HAP-1 (cell line): ENCODE measurements at regions not wholly inside any gene's neighbourhood (a gene's known extent, or its start where the extent isn't known, plus 50 kb on each side); places are given as distances from the start of the nearest gene placed in this dataset.
A peak's percentile ranks its signal among the peaks of the same experiment; 100 is the strongest.

ENCODE experiments used
- DNase-seq, 2 experiments: peaks; one replicate each; pipeline ENCODE4 v3.0.0-alpha.2; 2016 to 2020; ENCODE audit warnings: low spot score in 2 of 2
- H3K27me3 ChIP-seq: fragments of 250-450 bp; sonication (Bioruptor Pico); 2 replicates; pipeline ENCODE4 v1.5.1; 2020; ENCODE audit warnings: low read depth, mild to moderate bottlenecking, moderate library complexity
- H3K36me3 ChIP-seq: fragments of 250-450 bp; sonication (Bioruptor Pico); replicated peaks from 2 replicates; pipeline ENCODE4 v1.5.1; 2020; ENCODE audit warnings: mild to moderate bottlenecking
- H3K4me1 ChIP-seq: fragments of 250-450 bp; sonication (Bioruptor Pico); 2 replicates; pipeline ENCODE4 v1.5.1; 2020; ENCODE audit warnings: mild to moderate bottlenecking
- H3K4me3 ChIP-seq: fragments of 250-450 bp; sonication (Bioruptor Pico); 2 replicates; pipeline ENCODE4 v1.5.1; 2020; ENCODE audit warnings: mild to moderate bottlenecking, moderate library complexity
- H3K9me3 ChIP-seq: fragments of 250-450 bp; sonication (Bioruptor Pico); 2 replicates; pipeline ENCODE4 v1.5.1; 2020; ENCODE audit warnings: mild to moderate bottlenecking, moderate library complexity
- in situ Hi-C: fragments of 300-500 bp; cut with MboI; formaldehyde crosslinking; loops from 3 replicates; pipeline ENCODE4 v1.14.3; 2020; ENCODE audit warnings: low sequenced_read_pairs, inconsistent platforms, mixed read lengths

DNA sequence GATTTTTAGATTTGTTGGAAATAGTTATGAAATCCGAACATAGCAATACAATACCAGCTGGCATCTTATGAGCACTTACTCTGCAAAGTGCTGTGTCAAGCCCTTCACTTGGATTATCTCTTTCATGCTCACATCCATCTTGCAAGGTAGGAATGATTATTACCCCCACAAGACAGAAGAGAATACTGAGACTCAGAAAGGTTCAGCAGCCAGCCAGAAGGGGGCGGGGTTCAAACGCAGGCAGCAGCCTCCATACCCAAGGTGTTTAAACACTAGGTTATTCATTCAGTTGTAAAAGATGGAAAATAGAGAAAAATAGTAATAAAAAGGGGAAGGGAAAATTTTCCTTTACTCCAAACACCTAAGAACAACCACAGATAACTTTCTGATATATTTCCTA lies 158.5 kb downstream of the CCDC34 start:
- peak in 1 of 2 experiments; percentile 61 for DNase-seq
- H3K36me3 ChIP-seq, result no peaks in the 10 kb centered on the region

GRCh38 chr11:27203077-27203647 lies 159.9 kb downstream of the CCDC34 start:
- Histone ChIP-seq H3K27me3 (no peaks in the 10 kb centered on the region), H3K4me3 (no peak overlapping the region), H3K4me1 (peaks cover 52% of the 10 kb centered on the region), H3K36me3 (no peaks in the 10 kb centered on the region), H3K9me3 (no peaks in the 10 kb centered on the region)
- in situ Hi-C loops, result no loop called here
- no peak for DNase-seq

More for the DNA sequence above, 158.5 kb downstream of the CCDC34 start:
- Histone ChIP-seq H3K9me3 (no peaks in the 10 kb centered on the region), H3K27me3 (no peaks in the 10 kb centered on the region), H3K4me3 (no peak overlapping the region), H3K4me1 (peaks cover 52% of the 10 kb centered on the region)
- in situ Hi-C loops, result no loop called here

DNA sequence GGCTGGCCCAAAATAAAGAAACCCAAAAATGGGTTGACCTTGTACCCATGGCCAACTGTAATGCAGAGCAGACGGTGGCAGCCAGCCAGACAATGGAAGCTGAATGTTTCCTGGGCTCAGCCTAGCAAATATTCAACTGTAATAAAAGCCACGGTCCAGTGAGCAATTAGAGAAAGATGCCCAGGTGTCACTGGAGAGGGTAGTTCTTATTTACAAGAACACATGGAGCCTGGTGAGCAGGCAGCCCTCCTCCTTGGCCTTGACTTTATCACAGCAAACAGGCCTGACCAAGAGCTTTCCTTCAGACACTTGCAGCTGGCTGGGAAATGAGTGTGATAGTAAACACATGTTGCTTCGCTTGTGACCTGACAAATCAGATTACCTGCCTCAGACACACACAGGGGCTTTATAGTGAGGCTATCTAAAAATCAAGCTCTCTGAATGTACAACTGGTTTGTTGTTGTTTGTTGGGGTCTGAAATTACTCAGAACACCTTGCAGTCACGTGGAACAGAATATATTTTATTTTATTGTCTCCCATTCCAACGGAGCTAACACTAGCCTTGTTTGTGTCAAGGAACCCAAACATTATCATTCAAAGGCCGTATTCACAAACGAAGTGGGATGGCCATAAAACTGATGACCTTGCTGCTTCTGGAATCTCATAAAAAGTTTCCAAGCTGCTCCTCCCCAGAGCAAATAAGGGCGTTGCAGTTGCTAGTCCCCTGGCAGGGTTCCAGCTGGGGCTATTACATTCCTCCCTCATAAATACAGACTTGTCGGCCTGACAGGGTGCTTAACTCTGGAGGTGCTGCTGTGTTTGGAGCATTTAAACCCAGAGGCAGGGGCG lies 161.1 kb downstream of the BBOX1 start:
- peak; percentile 98 for DNase-seq
- in situ Hi-C loops, result no loop called here

DNA sequence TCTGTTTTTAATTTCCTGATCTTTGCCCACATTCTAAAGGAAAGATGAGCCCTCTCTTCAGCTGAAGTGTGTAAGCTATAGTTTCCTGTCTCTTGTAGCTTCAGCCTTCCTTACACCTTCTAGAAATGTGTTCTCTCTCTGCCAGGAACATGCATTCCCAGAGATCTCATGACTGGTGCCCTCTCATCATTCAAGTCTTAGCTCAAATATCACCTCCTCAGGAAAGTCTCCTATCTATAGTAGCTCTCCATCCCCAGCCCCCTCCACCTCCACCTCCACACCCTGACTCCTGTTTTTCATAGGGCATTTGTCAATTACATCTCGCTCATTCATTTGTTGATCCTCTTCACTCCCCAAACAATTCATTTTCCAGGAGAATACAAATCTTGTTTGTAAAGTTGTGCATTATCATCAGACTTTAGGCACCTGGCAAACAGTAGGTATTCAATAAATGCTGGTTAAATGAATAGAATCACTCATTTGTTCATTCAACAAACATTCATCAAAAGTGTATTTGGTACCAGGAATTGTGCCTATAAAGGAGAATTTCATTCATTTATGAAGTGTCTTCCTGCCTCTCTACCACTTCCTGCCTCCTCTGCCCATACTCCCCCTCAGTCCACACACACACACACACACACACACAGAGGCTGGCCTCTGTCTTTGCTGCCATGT lies 160.3 kb downstream of the BBOX1 start:
- in situ Hi-C loops, result no loop called here
- no peak overlapping the region for H3K4me3 ChIP-seq
- H3K36me3 ChIP-seq, result no peaks in the 10 kb centered on the region
- no peak for DNase-seq
- H3K27me3 ChIP-seq, result no peaks in the 10 kb centered on the region
- H3K9me3 ChIP-seq, result no peaks in the 10 kb centered on the region
- H3K4me1 ChIP-seq, result peaks cover 54% of the 10 kb centered on the region

More for the DNA sequence above, 161.1 kb downstream of the BBOX1 start:
- Histone ChIP-seq H3K9me3 (no peaks in the 10 kb centered on the region), H3K4me3 (no peak overlapping the region), H3K4me1 (peaks cover 53% of the 10 kb centered on the region), H3K27me3 (no peaks in the 10 kb centered on the region), H3K36me3 (no peaks in the 10 kb centered on the region)

- Histone ChIP-seq H3K4me1 (peaks cover 15% of the 10 kb centered on the region), H3K9me3 (no peaks in the 10 kb centered on the region), H3K36me3 (no peaks in the 10 kb centered on the region), H3K27me3 (no peaks in the 10 kb centered on the region), H3K4me3 (no peak overlapping the region)
- in situ Hi-C loops, result no loop called here
- DNase-seq, result peak; percentile 10 to 15
Measured at GRCh38 chr11:27196203-27196897, 155.7 kb downstream of the BBOX1 start.

GRCh38 chr11:27195837-27196202 lies 155.2 kb downstream of the BBOX1 start:
- in situ Hi-C loops, result no loop called here
- no peaks in the 10 kb centered on the region for H3K9me3 ChIP-seq
- no peak for DNase-seq
- no peaks in the 10 kb centered on the region for H3K27me3 ChIP-seq
- no peaks in the 10 kb centered on the region for H3K36me3 ChIP-seq
- H3K4me3 ChIP-seq, result no peak overlapping the region
- H3K4me1 ChIP-seq, result peaks cover 10% of the 10 kb centered on the region

GRCh38 chr11:27194976-27195375 lies 154.4 kb downstream of the BBOX1 start:
- Histone ChIP-seq H3K4me3 (no peak overlapping the region), H3K9me3 (no peaks in the 10 kb centered on the region), H3K4me1 (peaks cover 10% of the 10 kb centered on the region), H3K27me3 (no peaks in the 10 kb centered on the region), H3K36me3 (no peaks in the 10 kb centered on the region)
- no peak for DNase-seq
- in situ Hi-C loops, result no loop called here

GRCh38 chr11:27193434-27194225 lies 153.0 kb downstream of the BBOX1 start:
- DNase-seq, result no peak
- Histone ChIP-seq H3K36me3 (no peaks in the 10 kb centered on the region), H3K9me3 (no peaks in the 10 kb centered on the region), H3K4me1 (peaks cover 10% of the 10 kb centered on the region), H3K4me3 (no peak overlapping the region), H3K27me3 (no peaks in the 10 kb centered on the region)
- in situ Hi-C loops, result no loop called here

DNA sequence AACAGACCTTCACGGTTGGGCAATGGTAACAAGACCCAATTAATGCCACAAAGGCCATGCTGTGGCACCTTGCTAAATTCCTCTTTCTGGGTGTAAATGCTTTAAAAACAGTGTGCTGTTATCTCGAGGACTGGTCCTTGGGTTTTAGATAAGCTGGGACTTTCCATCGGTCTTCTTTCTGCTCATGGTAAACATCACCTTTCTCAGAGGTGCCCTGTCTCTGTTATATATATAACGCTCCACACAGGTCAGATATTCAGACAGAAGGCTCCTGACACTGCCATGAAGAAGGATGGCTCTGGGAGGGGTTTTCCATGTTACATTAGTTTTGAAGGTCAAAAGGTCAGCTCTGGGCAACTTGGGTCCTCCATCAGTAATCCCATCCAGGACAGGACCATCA lies 151.6 kb downstream of the BBOX1 start:
- no peak for DNase-seq
- no peaks in the 10 kb centered on the region for H3K9me3 ChIP-seq
- H3K27me3 ChIP-seq, result no peaks in the 10 kb centered on the region
- peaks cover 10% of the 10 kb centered on the region for H3K4me1 ChIP-seq
- in situ Hi-C loops, result no loop called here
- H3K4me3 ChIP-seq, result no peak overlapping the region
- H3K36me3 ChIP-seq, result no peaks in the 10 kb centered on the region

- Histone ChIP-seq H3K27me3 (no peaks in the 10 kb centered on the region), H3K9me3 (no peaks in the 10 kb centered on the region), H3K36me3 (no peaks in the 10 kb centered on the region), H3K4me3 (no peak overlapping the region), H3K4me1 (peaks cover 6% of the 10 kb centered on the region)
- DNase-seq, result no peak
- in situ Hi-C loops, result no loop called here
Measured at GRCh38 chr11:27191639-27192038, 151.0 kb downstream of the BBOX1 start.

- no peaks in the 10 kb centered on the region for H3K27me3 ChIP-seq
- H3K4me3 ChIP-seq, result no peak overlapping the region
- no peak for DNase-seq
- H3K36me3 ChIP-seq, result no peaks in the 10 kb centered on the region
- H3K4me1 ChIP-seq, result no peaks in the 10 kb centered on the region
- H3K9me3 ChIP-seq, result no peaks in the 10 kb centered on the region
- in situ Hi-C loops, result loop anchor here (5.0 kb wide), 2 partner anchors 109 to 294 kb away; no protein-coding TSS in a partner anchor
Measured at GRCh38 chr11:27188696-27189095, 148.1 kb downstream of the BBOX1 start.

DNA sequence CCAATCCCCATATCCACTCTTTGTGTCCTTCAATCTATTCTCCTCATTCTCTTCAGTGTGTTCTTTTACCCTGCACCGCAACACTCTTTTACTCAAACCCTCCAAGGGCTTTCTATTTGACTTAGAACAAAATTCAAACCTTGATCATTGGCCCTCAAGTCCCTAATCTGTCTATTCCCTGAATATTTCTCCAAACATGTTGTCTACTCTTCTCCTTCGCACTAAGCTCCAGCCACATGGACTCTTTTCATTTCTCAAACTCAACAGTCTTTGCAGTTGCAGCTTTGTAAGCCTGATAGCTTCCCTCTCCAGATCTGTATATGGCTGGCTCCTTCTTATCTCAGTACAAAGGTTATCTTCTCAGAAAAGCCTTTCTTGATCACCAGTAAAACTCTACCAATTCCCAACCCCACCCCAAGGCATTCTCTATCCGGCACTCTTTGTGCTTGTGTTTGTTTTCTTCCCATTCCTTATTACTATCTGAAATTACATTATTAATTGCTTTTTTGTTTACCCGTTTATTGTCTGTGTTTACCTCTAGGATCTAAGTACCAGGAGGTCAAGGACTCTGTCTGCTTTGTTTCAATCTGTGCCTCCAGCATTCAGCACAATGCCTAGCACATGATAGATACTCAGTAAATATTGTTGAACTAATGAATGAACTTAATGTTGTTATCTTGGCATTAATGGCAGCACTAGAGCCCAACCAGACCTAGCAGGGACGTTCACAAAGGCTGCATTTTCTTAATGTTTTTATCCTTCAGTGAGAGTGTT lies 147.4 kb downstream of the BBOX1 start:
- Histone ChIP-seq H3K4me3 (no peak overlapping the region), H3K36me3 (no peaks in the 10 kb centered on the region), H3K4me1 (no peaks in the 10 kb centered on the region), H3K9me3 (no peaks in the 10 kb centered on the region), H3K27me3 (0 out of 2 replicates have a peak, but pooled peaks cover 1% of the 10 kb centered on the region)
- in situ Hi-C loops, result loop anchor here (5.0 kb wide), 2 partner anchors 109 to 294 kb away; no protein-coding TSS in a partner anchor
- no peak for DNase-seq
